ENCODE measurements at regions not wholly inside any gene's neighbourhood (a gene's known extent, or its start where the extent isn't known, plus 50 kb on each side); places are given as distances from the start of the nearest gene placed in this dataset.
"Not testable (repeated sequence)": the region's sequence is repeated elsewhere in the genome, so short reads cannot be mapped to it uniquely, and the experiment has no call there.

- no peak for DNase-seq
Measured at GRCh38 chr17:70888324-70888723, 719.0 kb downstream of the KCNJ2 start.

- DNase-seq, result no peak
Measured at GRCh38 chr17:70891306-70891705, 722.0 kb downstream of the KCNJ2 start.

- no peak for DNase-seq
Measured at GRCh38 chr17:70892527-70892926, 723.2 kb downstream of the KCNJ2 start.

- DNase-seq, result no peak
Measured at GRCh38 chr17:70896843-70897242, 727.5 kb downstream of the KCNJ2 start.

DNA sequence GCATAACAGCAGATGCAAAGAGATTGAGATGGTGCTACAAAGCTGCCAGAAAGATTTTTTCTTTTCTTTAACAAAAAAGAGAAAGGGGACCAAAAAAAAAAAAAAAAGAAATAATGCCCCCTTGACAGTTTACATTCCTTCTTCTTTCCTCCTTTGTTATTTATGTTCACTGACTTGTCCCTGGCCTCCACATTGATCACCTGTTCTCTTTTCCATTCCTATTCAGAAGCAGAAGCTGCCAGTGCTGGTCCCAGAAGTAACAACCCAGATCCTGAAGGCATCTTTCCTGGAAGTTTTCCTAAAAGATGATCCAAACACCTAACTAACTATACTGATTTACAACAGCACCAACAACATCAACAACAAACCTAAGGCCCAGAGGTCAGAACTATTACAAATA, 728.1 kb downstream of the KCNJ2 start:
- no peak for DNase-seq

- no peak for DNase-seq
Measured at GRCh38 chr17:70901870-70902269, 732.5 kb downstream of the KCNJ2 start.

GRCh38 chr17:70905796-70906195, 736.5 kb downstream of the KCNJ2 start:
- DNase-seq, result no peak

DNA sequence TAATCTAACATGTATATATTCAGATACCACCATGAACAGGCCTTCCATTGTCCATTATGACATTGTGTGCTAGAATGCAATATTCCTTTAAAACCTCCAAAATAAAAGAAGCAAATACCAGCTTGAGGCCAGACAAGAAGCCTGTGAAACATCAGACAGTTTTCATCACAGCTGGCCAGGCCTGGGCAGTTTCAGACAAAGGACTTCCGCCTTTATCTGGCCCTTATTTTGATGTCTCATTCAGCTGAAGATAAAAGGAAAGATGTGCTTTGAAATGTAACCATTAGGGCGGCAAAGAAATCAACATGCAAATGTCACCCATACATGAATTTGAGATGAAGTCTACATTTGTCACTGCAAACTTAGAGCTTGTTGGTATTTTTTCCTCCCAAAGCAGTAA, 737.5 kb downstream of the KCNJ2 start:
- DNase-seq, result no peak

DNA sequence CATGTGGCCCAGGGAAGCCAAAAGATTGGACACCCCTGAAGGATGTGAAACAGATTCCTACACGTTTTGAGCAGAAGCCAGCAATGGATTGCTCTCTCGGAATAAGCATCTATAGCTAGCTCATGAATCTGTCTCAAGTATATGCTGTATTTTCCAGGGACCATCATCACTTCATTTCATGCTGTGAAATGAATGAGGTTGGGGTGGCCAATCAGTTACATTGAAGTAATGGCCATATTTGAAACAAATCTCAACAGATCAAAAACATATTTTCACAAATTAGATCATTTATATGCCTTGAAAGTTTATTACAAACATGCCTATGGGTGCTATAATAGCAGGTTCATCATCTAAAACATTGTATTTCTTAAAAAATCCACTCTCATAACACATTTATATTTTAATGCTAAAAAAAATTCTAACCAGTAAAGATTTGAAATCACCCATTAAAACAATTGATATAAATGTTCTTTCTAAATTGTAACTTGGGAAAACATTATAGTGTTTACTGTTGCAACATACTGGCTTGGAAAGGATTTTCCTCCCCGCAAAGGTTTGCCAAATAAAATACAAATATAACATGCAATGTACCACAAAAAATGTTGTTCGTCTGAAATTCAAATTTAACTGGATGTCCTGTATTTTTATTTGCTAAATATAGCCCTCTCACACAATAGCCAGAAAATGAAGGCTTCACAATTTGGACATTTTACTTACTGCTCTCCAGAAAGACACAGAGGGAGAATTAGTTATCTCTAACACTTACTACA, 743.6 kb downstream of the KCNJ2 start:
- no peak for DNase-seq

DNA sequence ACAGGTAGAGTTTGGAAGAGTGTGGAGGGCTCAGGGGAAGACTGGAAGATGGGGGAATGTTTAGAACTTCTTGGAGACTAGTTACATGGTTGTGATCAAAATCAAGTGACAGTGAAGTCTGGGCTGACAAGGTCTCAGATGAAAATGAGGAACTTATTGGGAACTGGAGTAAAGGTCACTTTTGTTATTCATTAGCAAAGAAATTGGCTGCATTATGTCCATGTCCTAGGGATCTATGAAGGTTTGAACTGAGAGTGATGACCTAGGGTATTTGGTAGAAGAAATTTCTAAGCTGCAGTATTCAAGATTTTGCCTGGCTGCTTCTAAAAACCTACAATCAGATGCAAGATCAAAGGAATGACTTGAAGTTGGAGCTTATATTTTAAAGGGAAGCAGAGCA, 747.1 kb downstream of the KCNJ2 start:
- no peak for DNase-seq

DNA sequence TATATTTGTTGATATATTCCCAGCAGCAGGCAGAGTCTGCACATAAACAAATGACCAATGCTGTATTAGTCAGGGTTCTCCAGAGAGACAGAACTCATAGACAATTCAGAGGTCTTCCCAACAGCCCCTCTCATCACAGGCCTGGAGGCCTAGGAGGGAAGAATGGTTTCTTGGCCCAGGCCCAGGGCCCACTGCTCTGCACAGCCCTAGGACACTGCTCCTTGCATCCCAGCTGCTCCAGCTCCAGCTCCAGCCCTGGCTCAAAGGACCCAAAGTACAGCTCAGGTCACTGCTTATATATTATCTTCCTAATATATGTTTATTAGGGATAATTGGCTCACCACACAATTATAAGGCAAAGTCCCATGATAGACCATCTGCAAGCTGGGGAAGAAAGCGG, 749.9 kb downstream of the KCNJ2 start:
- no peak for DNase-seq

- DNase-seq, result no peak
Measured at GRCh38 chr17:70920416-70920815, 751.1 kb downstream of the KCNJ2 start.

- no peak for DNase-seq
Measured at GRCh38 chr17:70922268-70922667, 752.9 kb downstream of the KCNJ2 start.

DNA sequence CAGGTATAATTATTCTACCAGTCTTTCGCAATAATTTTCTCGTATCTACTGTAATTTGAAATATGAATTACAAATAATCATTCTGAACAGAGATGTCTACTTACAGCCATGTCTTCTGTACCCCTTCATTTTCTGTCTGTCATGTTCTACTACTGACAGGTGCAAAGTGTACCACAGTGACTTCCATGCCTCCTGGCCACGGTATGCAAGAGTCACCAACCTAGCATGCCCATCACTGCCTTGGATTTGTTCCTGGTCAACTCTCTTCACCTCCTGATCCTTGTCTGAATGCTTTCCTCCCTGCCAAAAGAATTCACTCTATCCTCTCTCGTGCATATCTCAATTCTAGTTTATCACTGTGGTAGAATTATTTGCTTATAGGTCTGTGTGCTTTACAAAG, 755.4 kb downstream of the KCNJ2 start:
- no peak for DNase-seq

DNA sequence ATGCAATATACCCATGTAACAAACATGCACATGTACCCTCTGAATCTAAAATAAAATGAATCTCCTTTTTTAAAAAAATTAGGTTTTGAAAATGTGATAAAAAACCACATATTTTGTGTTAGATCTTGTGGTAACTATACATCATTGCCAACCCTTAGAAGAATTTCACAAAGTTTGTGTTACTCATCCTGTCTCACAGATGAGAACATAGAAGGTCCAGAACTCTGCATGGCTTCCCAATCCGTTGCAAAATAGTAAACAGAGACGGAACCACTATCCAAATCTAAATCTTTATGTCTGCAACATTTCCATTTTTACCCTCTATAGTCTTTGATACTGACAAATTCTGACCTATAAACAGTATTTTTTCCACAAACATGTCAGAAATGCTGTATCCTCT, 759.9 kb downstream of the KCNJ2 start:
- DNase-seq, result no peak

- no peak for DNase-seq
Measured at GRCh38 chr17:70934231-70934630, 764.9 kb downstream of the KCNJ2 start.

- no peak for DNase-seq
Measured at GRCh38 chr17:70934835-70935234, 765.5 kb downstream of the KCNJ2 start.

GRCh38 chr17:70936724-70937123, 767.4 kb downstream of the KCNJ2 start:
- no peak for DNase-seq

DNA sequence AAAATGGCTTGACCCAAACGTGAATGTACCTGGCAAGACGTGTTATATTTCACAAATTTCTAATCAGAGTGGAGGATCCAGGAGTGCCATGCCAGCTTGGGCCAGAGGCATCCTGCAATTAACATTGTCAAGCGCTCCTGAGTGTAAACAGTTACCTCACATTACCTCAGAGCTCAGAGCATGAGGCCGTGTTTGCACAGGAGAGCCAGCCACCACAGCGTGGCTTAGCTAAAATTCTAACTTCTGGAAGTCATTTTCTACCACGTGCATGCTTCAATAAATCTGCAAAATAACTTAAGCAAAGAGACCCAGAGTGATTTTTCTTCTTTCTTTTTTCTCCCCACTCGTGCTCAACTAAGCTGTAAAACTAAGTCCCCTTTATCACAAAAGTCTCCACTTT, 769.0 kb downstream of the KCNJ2 start:
- DNase-seq, result no peak

- no peak for DNase-seq
Measured at GRCh38 chr17:70945386-70945785, 776.1 kb downstream of the KCNJ2 start.

DNA sequence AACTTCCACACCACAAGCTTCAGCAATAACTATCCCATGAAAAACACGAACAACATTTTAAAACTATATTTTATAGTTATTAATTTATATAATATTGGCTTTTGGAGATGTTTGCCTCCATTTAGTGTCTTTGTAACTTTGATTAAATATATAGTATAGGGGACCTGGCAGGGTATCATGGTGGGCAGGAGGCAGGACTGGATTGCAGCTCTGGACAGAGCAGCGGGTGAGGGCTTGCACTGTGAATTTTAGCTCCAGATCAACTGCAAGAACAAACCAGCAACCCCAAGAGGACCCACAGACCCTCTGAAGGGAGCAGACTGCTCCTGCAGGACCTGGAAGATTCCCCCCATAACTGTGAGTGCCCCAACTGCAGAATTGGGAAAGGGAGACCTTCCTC, 777.9 kb downstream of the KCNJ2 start:
- no peak for DNase-seq

- no peak for DNase-seq
Measured at GRCh38 chr17:70947636-70948565, 778.6 kb downstream of the KCNJ2 start.

DNA sequence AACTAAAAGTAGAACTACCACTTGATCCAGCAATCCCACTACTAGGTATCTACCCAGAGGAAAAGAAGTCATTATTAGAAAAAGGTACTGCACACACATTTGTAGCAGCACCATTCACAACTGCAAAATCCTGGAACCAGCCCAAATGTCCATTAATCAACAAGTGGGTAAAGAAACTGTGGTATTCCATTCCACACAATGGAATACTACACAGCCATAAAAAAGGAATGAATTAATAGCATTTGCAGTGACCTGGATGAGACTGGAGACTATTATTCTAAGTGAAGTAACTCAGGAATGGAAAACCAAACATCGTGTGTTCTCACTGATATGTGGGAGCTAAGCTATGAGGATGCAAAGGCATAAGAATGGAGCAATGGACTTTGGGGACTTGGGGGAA, 783.8 kb downstream of the KCNJ2 start:
- not testable (repeated sequence) for DNase-seq

- no peak for DNase-seq
Measured at GRCh38 chr17:70955441-70955840, 786.1 kb downstream of the KCNJ2 start.

All from stimulated activated CD4-positive, alpha-beta T cell treated with anti-CD3 and anti-CD28 coated beads, Interleukin-2, amount 100 ng/mL, for 48 hours (primary cell).